Endothelial cell of umbilical vein (primary cell): ENCODE measurements at regions not wholly inside any gene's neighbourhood (a gene's known extent, or its start where the extent isn't known, plus 50 kb on each side); places are given as distances from the start of the nearest gene placed in this dataset.

ENCODE experiments used
- BruUV-seq: library from RNA; stranded (reverse); fragments of 400-500 nt; replicated peaks from 2 replicates; lab custom pipeline; 2021; lab: Mats Ljungman, UMichigan
- CTCF ChIA-PET: fragments of 300-600, 350-600 bp; sonication (Branson Sonifier 250); formaldehyde crosslinking; loops from one replicate; lab custom pipeline; 2021; ENCODE audit warnings: antibody characterized with exemption, inconsistent platforms; lab: Charles Lee
- POLR2A ChIA-PET: fragments of 300-600, 350-600 bp; sonication (Branson Sonifier 250); formaldehyde crosslinking; loops from one replicate; lab custom pipeline; 2021; ENCODE audit warnings: antibody characterized with exemption, inconsistent platforms; lab: Charles Lee
- DNase-seq: peaks from one replicate; pipeline ENCODE4 v3.0.0-alpha.2; 2011; ENCODE audit warnings: low read depth, low spot score
- FAIRE-seq: peaks from 2 replicates; lab custom pipeline; 2011; peaks lifted over from hg19 to GRCh38; lab: Jason Lieb, UNC
- H2AFZ ChIP-seq: 2 replicates; pipeline ENCODE4 v1.6.0; 2012; ENCODE audit warnings: low read depth, low read length, control low read depth, inconsistent platforms
- H3K27ac ChIP-seq: 2 replicates; pipeline ENCODE4 v1.5.1; 2011; ENCODE audit warnings: low read depth, mild to moderate bottlenecking, control low read depth, low read length, moderate library complexity; ENCODE audit not compliant: insufficient read depth
- H3K27me3 ChIP-seq, 2 experiments: 2 replicates each; pipeline versions ENCODE4 v1.6.0 to v1.6.1; 2011; ENCODE audit warnings: low read length in 2 of 2, mixed read lengths in 1 of 2; ENCODE audit not compliant: control insufficient read depth in 2 of 2, insufficient read depth in 2 of 2
- H3K36me3 ChIP-seq, 2 experiments: 2 replicates in 1 of 2; 3 replicates in 1 of 2; pipeline ENCODE4 v1.5.1; 2011; ENCODE audit warnings: low read length in 2 of 2, mild to moderate bottlenecking in 1 of 2, moderate library complexity in 1 of 2; ENCODE audit not compliant: control insufficient read depth in 2 of 2, insufficient read depth in 2 of 2; ENCODE audit errors: extremely low read depth in 1 of 2
- H3K4me1 ChIP-seq: 3 replicates; pipeline ENCODE4 v1.5.1; 2011; ENCODE audit warnings: mild to moderate bottlenecking, low read length; ENCODE audit not compliant: control insufficient read depth, insufficient read depth; ENCODE audit errors: extremely low read depth
- H3K4me2 ChIP-seq: 2 replicates; pipeline ENCODE4 v1.6.1; 2011; ENCODE audit warnings: low read length, control low read depth, mixed read lengths; ENCODE audit not compliant: insufficient read depth
- H3K4me3 ChIP-seq, 3 experiments: fragments of 200-600 bp in 1 of 3; sonication (generic), shearing (Covaris generic) in 1 of 3; replicated peaks in 1 of 3; 2 replicates each; pipeline ENCODE4 v1.5.1; 2011 to 2016; ENCODE audit warnings: control low read depth in 3 of 3, low read length in 3 of 3, mild to moderate bottlenecking in 2 of 3, inconsistent platforms in 1 of 3, low read depth in 1 of 3, moderate library complexity in 1 of 3; ENCODE audit not compliant: insufficient read depth in 1 of 3
- H3K79me2 ChIP-seq: 2 replicates; pipeline ENCODE4 v1.6.0; 2012; ENCODE audit warnings: low read length, inconsistent platforms; ENCODE audit not compliant: control insufficient read depth, insufficient read depth
- H3K9ac ChIP-seq: replicated peaks from 2 replicates; pipeline ENCODE3; 2011; ENCODE audit warnings: low read length, control low read depth; ENCODE audit not compliant: insufficient read depth; ENCODE audit errors: extremely low read depth
- H3K9me1 ChIP-seq: replicated peaks from 3 replicates; pipeline ENCODE4 v1.6.0; 2011; ENCODE audit warnings: mild to moderate bottlenecking, low read length; ENCODE audit not compliant: control insufficient read depth, insufficient read depth; ENCODE audit errors: extremely low read depth
- H3K9me3 ChIP-seq: replicated peaks from 2 replicates; pipeline ENCODE4 v1.5.1; 2012; ENCODE audit warnings: low read length, inconsistent platforms; ENCODE audit not compliant: control insufficient read depth, insufficient read depth
- H4K20me1 ChIP-seq: replicated peaks from 2 replicates; pipeline ENCODE3; 2011; ENCODE audit warnings: mild to moderate bottlenecking, low read length; ENCODE audit not compliant: control insufficient read depth, insufficient read depth; ENCODE audit errors: extremely low read depth
- EZH2 ChIP-seq: IDR thresholded peaks from 2 replicates; pipeline ENCODE4 v1.6.1; 2012; ENCODE audit warnings: borderline replicate concordance, low read depth, mild to moderate bottlenecking, moderate library complexity, low read length, inconsistent platforms; ENCODE audit not compliant: severe bottlenecking
- FOS ChIP-seq: IDR thresholded peaks from 2 replicates; pipeline ENCODE4 v1.6.1; 2011; ENCODE audit warnings: mild to moderate bottlenecking, low read length, moderate library complexity, borderline replicate concordance; ENCODE audit not compliant: insufficient read depth
- GATA2 ChIP-seq: IDR thresholded peaks from 2 replicates; pipeline ENCODE4 v1.7.0; 2011; ENCODE audit warnings: low read depth, mild to moderate bottlenecking, moderate library complexity, mixed read lengths, low read length; ENCODE audit not compliant: insufficient read length, insufficient read depth
- JUN ChIP-seq: IDR thresholded peaks from 2 replicates; pipeline ENCODE4 v1.6.1; 2011; ENCODE audit warnings: borderline replicate concordance, low read depth; ENCODE audit not compliant: insufficient read length, insufficient read depth
- MYC ChIP-seq: IDR thresholded peaks from one replicate; pipeline ENCODE4 v1.6.1; 2011; ENCODE audit warnings: mild to moderate bottlenecking, low read depth, low read length
- POLR2A ChIP-seq: IDR thresholded peaks from 2 replicates; pipeline ENCODE4 v1.6.1; 2012; ENCODE audit warnings: low read depth, mild to moderate bottlenecking, control low read depth, low read length
- POLR2AphosphoS5 ChIP-seq: IDR thresholded peaks from 2 replicates; pipeline ENCODE4 v1.6.1; 2012; ENCODE audit warnings: low read depth, mild to moderate bottlenecking, control low read depth, low read length, moderate library complexity; ENCODE audit not compliant: insufficient read depth
- dilution Hi-C: fragments of 300-500 bp; cut with MboI; formaldehyde crosslinking; loops from one replicate; pipeline ENCODE4 v1.15.0; 2019; ENCODE audit warnings: low sequenced_read_pairs; ENCODE audit not compliant: extremely low pct_ligation_motif_present
- intact Hi-C: fragments of 100-400 bp; cut with micrococcal nuclease; formaldehyde crosslinking; loops from one replicate; pipeline ENCODE4 v1.10.0; 2022
- TF ChIP-seq, protein P1 (sequence below): IDR thresholded peaks from 2 replicates; pipeline ENCODE4 v1.6.1; 2011; ENCODE audit not compliant: insufficient read depth, insufficient read length
- TF ChIP-seq, protein P2 (sequence below), 2 donors: IDR thresholded peaks; 1 replicate in 1 of 2; 2 replicates in 1 of 2; pipeline ENCODE4 v1.5.1; 2011; ENCODE audit warnings: low read length in 2 of 2, mild to moderate bottlenecking in 2 of 2, moderate library complexity in 2 of 2, control low read depth in 1 of 2, inconsistent platforms in 1 of 2, low read depth in 1 of 2; ENCODE audit not compliant: insufficient read depth in 1 of 2; ENCODE audit errors: extremely low read depth in 1 of 2

GRCh38 chrX:139222511-139223200, 307.9 kb upstream of the F9 start:
- no peaks in the 10 kb centered on the region for H3K79me2 ChIP-seq
- no peak overlapping the region for H3K27ac ChIP-seq
- H4K20me1 ChIP-seq, result no peaks in the 10 kb centered on the region
- dilution Hi-C loops (no loop called here), intact Hi-C loops (no loop called here)
- no peak overlapping the region for H3K9ac ChIP-seq
- ChIA-PET POLR2A (no interaction called here), CTCF (no interaction called here)
- no peak overlapping the region for H2AFZ ChIP-seq
- no TSS peak for BruUV-seq
- no peaks in the 10 kb centered on the region for H3K9me3 ChIP-seq
- H3K9me1 ChIP-seq, result no peaks in the 10 kb centered on the region
- FAIRE-seq (no peak), DNase-seq (no peak)
- no peaks in the 10 kb centered on the region for H3K27me3 ChIP-seq
- H3K4me3 ChIP-seq, result no peak overlapping the region
- H3K4me1 ChIP-seq, result no peaks in the 10 kb centered on the region
- no peaks in the 10 kb centered on the region for H3K36me3 ChIP-seq
- TF ChIP-seq, protein P1, sequence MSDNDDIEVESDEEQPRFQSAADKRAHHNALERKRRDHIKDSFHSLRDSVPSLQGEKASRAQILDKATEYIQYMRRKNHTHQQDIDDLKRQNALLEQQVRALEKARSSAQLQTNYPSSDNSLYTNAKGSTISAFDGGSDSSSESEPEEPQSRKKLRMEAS, result no peak
- TF ChIP-seq EZH2 (no peak), POLR2A (no peak), GATA2 (no peak), POLR2AphosphoS5 (no peak), FOS (no peak), MYC (no peak), JUN (no peak)
- TF ChIP-seq, protein P2, sequence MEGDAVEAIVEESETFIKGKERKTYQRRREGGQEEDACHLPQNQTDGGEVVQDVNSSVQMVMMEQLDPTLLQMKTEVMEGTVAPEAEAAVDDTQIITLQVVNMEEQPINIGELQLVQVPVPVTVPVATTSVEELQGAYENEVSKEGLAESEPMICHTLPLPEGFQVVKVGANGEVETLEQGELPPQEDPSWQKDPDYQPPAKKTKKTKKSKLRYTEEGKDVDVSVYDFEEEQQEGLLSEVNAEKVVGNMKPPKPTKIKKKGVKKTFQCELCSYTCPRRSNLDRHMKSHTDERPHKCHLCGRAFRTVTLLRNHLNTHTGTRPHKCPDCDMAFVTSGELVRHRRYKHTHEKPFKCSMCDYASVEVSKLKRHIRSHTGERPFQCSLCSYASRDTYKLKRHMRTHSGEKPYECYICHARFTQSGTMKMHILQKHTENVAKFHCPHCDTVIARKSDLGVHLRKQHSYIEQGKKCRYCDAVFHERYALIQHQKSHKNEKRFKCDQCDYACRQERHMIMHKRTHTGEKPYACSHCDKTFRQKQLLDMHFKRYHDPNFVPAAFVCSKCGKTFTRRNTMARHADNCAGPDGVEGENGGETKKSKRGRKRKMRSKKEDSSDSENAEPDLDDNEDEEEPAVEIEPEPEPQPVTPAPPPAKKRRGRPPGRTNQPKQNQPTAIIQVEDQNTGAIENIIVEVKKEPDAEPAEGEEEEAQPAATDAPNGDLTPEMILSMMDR (IDR thresholded peaks at IDR 0.05; ENCODE audit: extremely low read depth in 1 of 2, insufficient read depth in 1 of 2, low read depth in 1 of 2, low read length in 2 of 2), result no peak
- no peak overlapping the region for H3K4me2 ChIP-seq
